ENCODE measurements at regions not wholly inside any gene's neighbourhood (a gene's known extent, or its start where the extent isn't known, plus 50 kb on each side); places are given as distances from the start of the nearest gene placed in this dataset.

- H3K4me3 ChIP-seq (ENCODE audit: insufficient read depth, low read depth, low read length) = no peak overlapping the region
- no peak overlapping the region for H3K18ac ChIP-seq (ENCODE audit: low read depth, low read length)
- no CpG with 5 or more reads among the region's 3 CpGs for whole genome bisulfite sequencing, 2 experiments (ENCODE audit: extremely low coverage in 2 of 2, insufficient read length in 1 of 2)
- dilution Hi-C loops (cut with HindIII; ENCODE audit: low sequenced_read_pairs, unreplicated experiment) = no loop called here
- H3K9me3 ChIP-seq (ENCODE audit: control insufficient read depth, insufficient read depth, low read length) = peaks cover 10% of the 10 kb centered on the region; the same call in 1 of the 2 replicates
- H3K27ac ChIP-seq (ENCODE audit: insufficient read depth, low read length) = no peak overlapping the region
- H3K23ac ChIP-seq (ENCODE audit: low read depth, low read length) = no peak overlapping the region
- H3K4ac ChIP-seq (ENCODE audit: low read depth, low read length) = no peak overlapping the region
- H3K4me2 ChIP-seq (ENCODE audit: low read depth, low read length) = no peak overlapping the region
- no peaks in the 10 kb centered on the region for H3K4me1 ChIP-seq (ENCODE audit: control insufficient read depth, insufficient read depth, low read length)
- H2AFZ ChIP-seq (replicated peaks; ENCODE audit: low read length, poor library complexity) = no peak overlapping the region
- H2BK5ac ChIP-seq (ENCODE audit: low read depth, low read length, poor library complexity, severe bottlenecking) = no peak overlapping the region
- H2BK20ac ChIP-seq (ENCODE audit: low read depth, low read length) = no peak overlapping the region
- in situ Hi-C loops (cut with MboI; ENCODE audit: low sequenced_read_pairs) = no loop called here
- ChIA-PET CTCF (no interaction called here), POLR2A (ENCODE audit: unreplicated experiment) (no interaction called here)
- H3K56ac ChIP-seq (ENCODE audit: extremely low read depth, insufficient read depth, low read length) = no peak overlapping the region
- no peaks in the 10 kb centered on the region for H4K20me1 ChIP-seq (ENCODE audit: insufficient read depth, low read length)
- H4K5ac ChIP-seq (ENCODE audit: low read depth, low read length) = no peak overlapping the region
- DNase-seq (no peak), ATAC-seq (ENCODE audit: low read depth) (no peak)
- no peak overlapping the region for H2BK120ac ChIP-seq (ENCODE audit: low read depth, low read length)
- no peak overlapping the region for H3K9ac ChIP-seq (ENCODE audit: low read depth, low read length)
- H2BK15ac ChIP-seq (ENCODE audit: low read depth, low read length) = no peak overlapping the region
- TF ChIP-seq USF2 (IDR thresholded peaks at IDR 0.05; ENCODE audit: low read depth, low read length) = no peak
- TF ChIP-seq, protein P1, sequence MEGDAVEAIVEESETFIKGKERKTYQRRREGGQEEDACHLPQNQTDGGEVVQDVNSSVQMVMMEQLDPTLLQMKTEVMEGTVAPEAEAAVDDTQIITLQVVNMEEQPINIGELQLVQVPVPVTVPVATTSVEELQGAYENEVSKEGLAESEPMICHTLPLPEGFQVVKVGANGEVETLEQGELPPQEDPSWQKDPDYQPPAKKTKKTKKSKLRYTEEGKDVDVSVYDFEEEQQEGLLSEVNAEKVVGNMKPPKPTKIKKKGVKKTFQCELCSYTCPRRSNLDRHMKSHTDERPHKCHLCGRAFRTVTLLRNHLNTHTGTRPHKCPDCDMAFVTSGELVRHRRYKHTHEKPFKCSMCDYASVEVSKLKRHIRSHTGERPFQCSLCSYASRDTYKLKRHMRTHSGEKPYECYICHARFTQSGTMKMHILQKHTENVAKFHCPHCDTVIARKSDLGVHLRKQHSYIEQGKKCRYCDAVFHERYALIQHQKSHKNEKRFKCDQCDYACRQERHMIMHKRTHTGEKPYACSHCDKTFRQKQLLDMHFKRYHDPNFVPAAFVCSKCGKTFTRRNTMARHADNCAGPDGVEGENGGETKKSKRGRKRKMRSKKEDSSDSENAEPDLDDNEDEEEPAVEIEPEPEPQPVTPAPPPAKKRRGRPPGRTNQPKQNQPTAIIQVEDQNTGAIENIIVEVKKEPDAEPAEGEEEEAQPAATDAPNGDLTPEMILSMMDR (conservative IDR thresholded peaks at IDR 0.05; ENCODE audit: low read depth, low read length) = no peak
- TF ChIP-seq FOS (IDR thresholded peaks at IDR 0.05; ENCODE audit: low read depth, low read length) = no peak
- TF ChIP-seq MAFK (IDR thresholded peaks at IDR 0.05; ENCODE audit: low read depth, low read length) = no peak
- TF ChIP-seq MAZ (IDR thresholded peaks at IDR 0.05; ENCODE audit: borderline replicate concordance, low read depth, low read length) = no peak
- no peak for TF ChIP-seq RAD21 (IDR thresholded peaks at IDR 0.05; ENCODE audit: low read length)
- no peak for TF ChIP-seq MXI1 (IDR thresholded peaks at IDR 0.05; ENCODE audit: borderline replicate concordance, low read depth, low read length)
- intact Hi-C loops (cut with micrococcal nuclease) = no loop called here
- H3K79me1 ChIP-seq (ENCODE audit: low read depth in 1 of 2, low read length in 2 of 2) = no peaks in the 10 kb centered on the region
- no TSS peak for BruUV-seq (replicated peaks)
- H4K8ac ChIP-seq (ENCODE audit: low read depth in 2 of 2, low read length in 2 of 2) = no peak overlapping the region
- no peak overlapping the region for H4K91ac ChIP-seq (ENCODE audit: insufficient read depth, low read depth, low read length)
- H3K14ac ChIP-seq (replicated peaks; ENCODE audit: low read depth, low read length) = no peak overlapping the region
- no peak overlapping the region for H2AK5ac ChIP-seq (ENCODE audit: low read depth, low read length)
- H3K9me1 ChIP-seq (ENCODE audit: insufficient read depth, low read length) = no peaks in the 10 kb centered on the region
- H2AK9ac ChIP-seq (replicated peaks; ENCODE audit: low read depth, low read length, poor library complexity) = no peak overlapping the region
- no peaks in the 10 kb centered on the region for H3K36me3 ChIP-seq (ENCODE audit: control insufficient read depth, insufficient read depth, low read length)
- H3K27me3 ChIP-seq (ENCODE audit: control insufficient read depth, insufficient read depth, low read length) = no peaks in the 10 kb centered on the region
Measured at GRCh38 chr18:61155586-61155985, 177.6 kb upstream of the CDH20 start.

Data from IMR-90 (cell line).